ENCODE measurements at regions not wholly inside any gene's neighbourhood (a gene's known extent, or its start where the extent isn't known, plus 50 kb on each side); places are given as distances from the start of the nearest gene placed in this dataset.

GRCh38 chr5:45105491-45105994 lies 296.8 kb downstream of the MRPS30 start:
- no peak overlapping the region for H3K27ac ChIP-seq
- no peak for ATAC-seq
- H3K36me3 ChIP-seq = no peaks in the 10 kb centered on the region
- TF ChIP-seq CTCF (IDR thresholded peaks at IDR 0.05 in 4 of 5, conservative IDR thresholded peaks at IDR 0.05 in 1 of 5) (no peak), POLR2A (IDR thresholded peaks at IDR 0.05) (no peak)
- in situ Hi-C loops (cut with MboI; ENCODE audit: low sequenced_read_pairs in 4 of 4) = no loop called here
- DNase-seq = no peak
- intact Hi-C loops (cut with DNase I; ENCODE audit: low total_unique reads) = no loop called here
- H3K4me1 ChIP-seq = no peaks in the 10 kb centered on the region
- no peaks in the 10 kb centered on the region for H3K27me3 ChIP-seq
- H3K9me3 ChIP-seq = no peaks in the 10 kb centered on the region
- H3K4me3 ChIP-seq = no peak overlapping the region

GRCh38 chr5:45109062-45109461 lies 300.3 kb downstream of the MRPS30 start:
- H3K36me3 ChIP-seq = no peaks in the 10 kb centered on the region
- ATAC-seq (no peak), DNase-seq (no peak)
- H3K4me3 ChIP-seq = no peak overlapping the region
- no peaks in the 10 kb centered on the region for H3K27me3 ChIP-seq
- in situ Hi-C loops (cut with MboI; ENCODE audit: low sequenced_read_pairs in 4 of 4) (no loop called here), intact Hi-C loops (cut with DNase I; ENCODE audit: low total_unique reads) (no loop called here)
- no peak overlapping the region for H3K27ac ChIP-seq
- no peak for TF ChIP-seq CTCF (IDR thresholded peaks at IDR 0.05 in 4 of 5, conservative IDR thresholded peaks at IDR 0.05 in 1 of 5)
- TF ChIP-seq POLR2A (IDR thresholded peaks at IDR 0.05) = no peak
- no peaks in the 10 kb centered on the region for H3K9me3 ChIP-seq
- no peaks in the 10 kb centered on the region for H3K4me1 ChIP-seq

GRCh38 chr5:45109636-45110035 lies 300.9 kb downstream of the MRPS30 start:
- in situ Hi-C loops (cut with MboI; ENCODE audit: low sequenced_read_pairs in 4 of 4) (no loop called here), intact Hi-C loops (cut with DNase I; ENCODE audit: low total_unique reads) (no loop called here)
- Histone ChIP-seq H3K4me3 (no peak overlapping the region), H3K9me3 (no peaks in the 10 kb centered on the region), H3K4me1 (no peaks in the 10 kb centered on the region), H3K36me3 (no peaks in the 10 kb centered on the region), H3K27ac (no peak overlapping the region), H3K27me3 (no peaks in the 10 kb centered on the region)
- ATAC-seq (no peak), DNase-seq (no peak)
- no peak for TF ChIP-seq CTCF (IDR thresholded peaks at IDR 0.05 in 4 of 5, conservative IDR thresholded peaks at IDR 0.05 in 1 of 5)
- no peak for TF ChIP-seq POLR2A (IDR thresholded peaks at IDR 0.05)

- no peak for ATAC-seq
- intact Hi-C loops (cut with DNase I; ENCODE audit: low total_unique reads) = no loop called here
- in situ Hi-C loops (cut with MboI; ENCODE audit: low sequenced_read_pairs in 4 of 4) = no loop called here
Measured at GRCh38 chr5:45110399-45110798, 301.7 kb downstream of the MRPS30 start.

More at GRCh38 chr5:45110399-45110798, 301.7 kb downstream of the MRPS30 start:
- Histone ChIP-seq H3K27ac (no peak overlapping the region), H3K36me3 (no peaks in the 10 kb centered on the region), H3K9me3 (no peaks in the 10 kb centered on the region), H3K27me3 (no peaks in the 10 kb centered on the region), H3K4me3 (no peak overlapping the region), H3K4me1 (no peaks in the 10 kb centered on the region)
- TF ChIP-seq POLR2A (IDR thresholded peaks at IDR 0.05) = no peak
- TF ChIP-seq CTCF (IDR thresholded peaks at IDR 0.05 in 4 of 5, conservative IDR thresholded peaks at IDR 0.05 in 1 of 5) = no peak
- DNase-seq = no peak

Measured in gastrocnemius medialis (tissue), 4 donors.